SIG-M5 treated with dmso at 0.1 percent for 504 hours (cell line): ENCODE measurements at regions not wholly inside any gene's neighbourhood (a gene's known extent, or its start where the extent isn't known, plus 50 kb on each side); places are given as distances from the start of the nearest gene placed in this dataset.

Source experiments
- DNase-seq: peaks from one replicate; lab custom pipeline; 2025; ENCODE audit not compliant: unreplicated experiment; lab: John Stamatoyannopoulos, UW

- no peak for DNase-seq
These were observed 113.1 kb downstream of the C9orf50 start for GRCh38 chr9:129507805-129508204.

DNA sequence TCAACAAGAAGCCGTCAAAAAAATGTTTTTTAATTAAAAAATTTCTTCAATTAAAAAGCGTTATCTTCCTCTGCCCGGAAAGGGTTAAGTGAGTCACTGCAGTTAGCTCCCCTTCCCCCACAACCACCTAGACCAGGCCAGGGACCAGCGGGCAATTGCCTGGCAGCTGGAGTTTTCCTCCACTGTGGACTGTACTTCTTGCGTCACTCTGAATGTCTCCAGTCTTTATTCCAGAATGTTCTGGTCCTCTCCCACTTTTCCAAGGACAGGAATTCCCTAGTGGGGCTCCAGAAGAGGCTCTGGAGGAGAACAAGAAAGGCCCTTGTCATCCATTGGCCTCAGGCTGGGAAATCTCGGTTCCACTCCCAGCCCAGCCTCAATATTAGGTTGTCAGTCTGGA is 114.0 kb downstream of the C9orf50 start:
- DNase-seq = no peak

- DNase-seq = no peak
These were observed 114.9 kb downstream of the C9orf50 start for GRCh38 chr9:129506041-129506440.

- no peak for DNase-seq
These were observed 115.5 kb downstream of the C9orf50 start for GRCh38 chr9:129505270-129505902.

DNA sequence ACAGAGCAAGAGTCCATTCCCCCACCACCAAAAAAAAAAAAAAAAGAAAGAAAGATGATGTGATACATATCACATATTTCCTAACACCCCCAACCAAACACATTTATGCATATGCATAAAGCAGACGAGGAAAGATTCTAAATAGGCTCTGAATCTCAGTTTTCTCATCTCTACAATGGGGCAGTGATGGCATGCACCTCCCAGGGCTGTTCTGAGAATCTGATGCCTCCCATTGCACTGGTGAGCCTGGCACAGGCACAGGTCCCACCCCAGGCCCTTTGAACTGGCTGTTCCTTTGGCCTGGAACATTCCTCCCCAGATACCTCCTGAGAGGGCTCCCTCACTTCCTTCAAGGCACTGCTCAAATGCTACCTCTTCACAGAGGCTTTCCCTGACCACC is 116.5 kb downstream of the C9orf50 start:
- DNase-seq = no peak

GRCh38 chr9:129501771-129502319 is 119.1 kb downstream of the C9orf50 start:
- no peak for DNase-seq

- no peak for DNase-seq
These were observed 119.8 kb downstream of the C9orf50 start for GRCh38 chr9:129500863-129501770.

DNA sequence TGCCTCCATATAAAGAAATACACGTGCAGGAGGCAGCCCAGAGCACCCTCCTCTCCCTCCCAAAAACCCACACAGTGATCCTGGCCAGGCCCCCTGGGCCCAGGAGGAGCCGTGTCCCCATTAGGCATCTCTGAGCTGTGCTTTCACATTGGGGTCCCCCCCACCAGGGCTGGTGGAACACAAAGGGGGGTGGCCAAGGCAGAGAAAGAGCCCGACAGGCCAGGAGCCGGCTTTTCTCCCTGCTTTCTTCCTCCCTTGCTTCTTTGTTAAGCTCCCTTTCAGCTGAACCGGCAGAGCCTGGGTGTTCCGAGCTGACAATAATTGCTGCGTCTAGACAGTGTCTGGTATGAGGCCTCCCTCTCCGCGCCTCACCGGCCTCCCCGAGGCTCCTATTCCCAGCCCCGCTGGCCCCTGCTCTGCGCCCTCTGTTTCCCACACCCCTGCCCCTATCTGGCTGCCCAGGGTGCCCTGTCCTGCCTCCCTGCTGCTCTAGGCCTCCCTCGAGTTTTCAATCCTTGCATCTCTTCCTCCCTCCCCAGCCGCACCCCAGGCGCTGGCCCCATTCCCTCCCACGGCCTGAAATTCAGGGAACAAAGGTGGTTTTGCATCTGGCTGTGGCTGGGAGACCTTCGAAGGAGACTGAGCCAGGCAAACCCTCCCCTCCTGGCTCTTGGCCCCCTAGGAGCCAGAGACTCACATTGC is 120.6 kb downstream of the C9orf50 start:
- DNase-seq = no peak

- DNase-seq = no peak
These were observed 122.2 kb downstream of the C9orf50 start for GRCh38 chr9:129498451-129499384.

DNA sequence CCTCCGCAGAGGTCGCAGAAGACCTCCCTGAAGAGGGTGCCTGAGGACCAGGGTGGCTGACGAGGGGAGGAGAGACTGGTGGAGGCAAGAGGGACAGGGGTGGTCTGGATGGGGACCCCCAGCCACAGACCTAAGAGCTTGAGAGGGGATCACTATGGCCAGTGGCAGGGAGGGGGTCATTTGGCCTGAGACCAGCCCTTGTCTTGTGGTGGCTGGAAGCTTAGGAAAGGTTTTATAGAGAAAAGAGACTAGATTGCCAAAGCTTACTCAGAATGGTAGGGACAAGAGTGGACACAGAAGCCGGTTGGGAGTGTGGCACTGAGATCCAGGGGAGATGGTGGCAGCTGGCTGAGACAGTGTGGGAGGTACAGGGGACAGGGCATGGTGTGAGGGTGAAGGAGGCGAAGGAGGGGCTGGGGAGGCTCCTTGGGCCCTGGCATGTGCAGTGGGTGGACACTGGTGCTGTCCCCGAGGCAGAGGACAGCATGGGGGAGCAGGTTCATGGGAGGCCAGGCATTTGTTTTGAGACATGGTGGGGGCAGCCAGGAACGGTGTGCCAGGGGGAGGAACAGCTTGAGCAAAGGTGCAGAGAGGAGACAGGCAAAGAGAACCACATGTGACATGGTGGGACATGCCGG is 123.0 kb downstream of the C9orf50 start:
- no peak for DNase-seq

DNA sequence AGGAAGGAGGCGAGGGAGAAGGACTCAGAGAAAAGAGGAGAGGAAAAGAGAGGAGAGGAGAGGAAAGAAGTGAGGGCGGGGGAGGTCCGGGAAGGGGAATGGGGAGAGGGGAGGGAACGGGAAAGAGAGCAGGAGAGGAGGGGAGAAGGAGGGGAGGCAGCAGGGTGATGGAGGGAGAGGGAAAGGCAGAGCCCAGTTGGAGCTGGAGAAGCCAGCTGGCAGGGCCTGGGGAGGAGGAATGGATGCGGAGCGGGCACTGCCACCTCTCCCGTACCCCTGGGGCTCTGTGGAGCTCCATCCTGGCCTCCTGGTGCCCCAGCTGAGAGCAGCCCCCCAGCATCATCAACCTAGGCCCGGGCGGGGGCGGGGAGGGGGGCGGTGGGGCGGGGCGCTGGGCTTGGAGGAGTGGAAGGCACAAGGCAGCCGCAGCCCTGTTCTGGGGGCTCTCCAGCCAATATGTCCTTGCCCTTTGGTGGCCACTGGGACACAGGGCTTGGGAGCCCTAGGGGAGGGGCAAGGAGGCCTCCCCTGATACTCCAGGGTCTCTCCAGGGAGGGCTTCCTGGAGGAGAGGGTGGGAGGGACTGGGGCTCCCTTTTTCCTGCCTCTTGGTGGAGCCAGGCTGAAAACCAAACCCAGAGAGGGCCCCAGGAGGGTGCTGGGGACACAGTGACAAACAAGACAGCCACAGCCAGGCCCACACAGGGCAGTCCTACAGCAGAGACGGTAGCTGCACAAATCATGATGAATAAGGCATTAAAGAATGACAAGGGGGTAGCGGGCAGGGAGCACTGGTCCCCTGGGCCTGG is 123.7 kb downstream of the C9orf50 start:
- no peak for DNase-seq

DNA sequence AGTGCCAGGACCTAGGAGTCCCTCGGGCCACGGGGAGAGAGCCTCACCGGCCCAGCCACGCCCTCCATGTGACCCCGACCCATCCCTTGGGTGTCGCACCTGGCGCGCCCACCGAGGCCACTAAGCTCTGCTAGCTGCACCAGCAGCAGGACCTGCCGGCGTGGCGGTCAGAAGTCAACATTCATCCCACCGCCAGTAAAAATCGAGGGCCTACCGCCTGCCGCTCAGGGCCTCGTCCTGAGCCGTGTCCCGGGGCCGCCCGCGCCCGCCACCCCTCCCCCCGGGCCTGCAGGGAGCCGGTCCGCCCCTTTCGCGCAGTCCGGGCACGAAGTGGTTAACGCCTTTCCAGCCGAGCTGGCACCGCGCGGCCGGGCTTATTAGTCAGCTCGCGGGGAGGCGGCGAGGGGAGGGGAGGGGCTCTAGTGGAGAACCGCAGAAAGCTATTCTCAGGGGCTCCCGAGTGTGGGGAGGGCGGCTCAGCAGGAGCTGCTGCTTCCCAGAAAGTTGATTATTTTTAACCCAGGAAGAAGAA is 124.4 kb downstream of the C9orf50 start:
- peak; percentile 60 for DNase-seq

GRCh38 chr9:129495620-129496472 is 125.1 kb downstream of the C9orf50 start:
- peak; percentile 67 for DNase-seq

- DNase-seq = peak; percentile 30
These were observed 126.7 kb downstream of the C9orf50 start for GRCh38 chr9:129494113-129494789.

GRCh38 chr9:129493706-129494047 is 127.2 kb downstream of the C9orf50 start:
- DNase-seq = no peak

GRCh38 chr9:129493002-129493705 is 127.7 kb downstream of the C9orf50 start:
- DNase-seq = no peak

DNA sequence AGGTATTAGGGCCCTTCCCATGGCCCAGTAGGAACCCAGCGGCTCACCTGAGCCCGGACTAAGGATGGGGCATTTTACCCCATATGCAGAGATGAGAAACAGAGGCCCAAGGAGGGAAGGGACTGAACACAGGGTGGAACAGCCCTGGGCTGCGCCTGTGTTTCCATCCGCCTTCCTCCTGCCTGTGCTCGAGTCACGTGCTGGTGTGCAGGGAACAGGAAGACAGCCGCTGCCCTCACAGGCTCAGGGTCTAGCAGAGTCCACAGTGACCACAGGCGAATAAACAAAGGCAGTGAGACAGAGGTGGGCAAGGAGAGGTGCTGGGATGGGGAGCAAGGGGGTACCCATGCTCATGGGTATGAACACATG is 129.4 kb downstream of the C9orf50 start:
- DNase-seq = no peak
